ENCODE measurements at regions not wholly inside any gene's neighbourhood (a gene's known extent, or its start where the extent isn't known, plus 50 kb on each side); places are given as distances from the start of the nearest gene placed in this dataset.

- TF ChIP-seq ZNF462 (CRISPR knock-in tag; IDR thresholded peaks at IDR 0.05): no peak
- TF ChIP-seq REST (IDR thresholded peaks at IDR 0.05; ENCODE audit: unreplicated experiment): no peak
- no peak for TF ChIP-seq CREB1 (CRISPR knock-in tag; IDR thresholded peaks at IDR 0.05; ENCODE audit: low read depth)
- no peak for TF ChIP-seq ZNF331 (CRISPR knock-in tag; IDR thresholded peaks at IDR 0.05; ENCODE audit: low read depth)
- TF ChIP-seq ZNF114 (CRISPR knock-in tag; IDR thresholded peaks at IDR 0.05): no peak
- no peak for TF ChIP-seq JUNB (IDR thresholded peaks at IDR 0.05; ENCODE audit: unreplicated experiment)
- TF ChIP-seq POLR2AphosphoS5 (IDR thresholded peaks at IDR 0.05; ENCODE audit: low read depth): no peak
- no peak for TF ChIP-seq EZH2 (IDR thresholded peaks at IDR 0.05; ENCODE audit: low read depth, unreplicated experiment)
- no peak for TF ChIP-seq NANOG (IDR thresholded peaks at IDR 0.05; ENCODE audit: borderline replicate concordance)
- TF ChIP-seq CTCF (conservative IDR thresholded peaks at IDR 0.05; ENCODE audit: low read depth in 2 of 2): no peak
Measured at GRCh38 chr2:239650674-239651073, 249.9 kb upstream of the HDAC4 start (continued).
